ENCODE measurements at regions not wholly inside any gene's neighbourhood (a gene's known extent, or its start where the extent isn't known, plus 50 kb on each side); places are given as distances from the start of the nearest gene placed in this dataset.

DNA sequence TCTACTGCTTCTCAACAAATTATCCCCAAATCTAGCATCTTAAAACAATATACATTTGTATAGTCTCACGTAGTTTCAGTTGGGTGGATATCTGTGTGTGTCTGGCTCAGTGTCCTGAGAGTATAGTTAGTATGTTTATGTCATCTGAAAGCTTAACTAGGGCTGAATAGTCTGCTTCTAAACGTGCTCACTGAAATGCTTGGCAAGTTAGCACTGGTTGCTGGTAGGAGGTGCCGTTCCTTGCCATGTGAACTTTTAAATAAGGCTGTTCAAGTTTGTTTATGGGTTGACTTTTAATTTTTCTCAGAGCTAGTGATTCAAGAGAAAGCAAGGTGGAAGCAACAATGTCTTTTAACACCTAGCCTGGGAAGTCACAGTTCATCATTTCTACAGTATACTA lies 1673.6 kb downstream of the PCDH7 start:
- Histone ChIP-seq H3K4me1 (ENCODE audit: insufficient read depth, low read length, poor library complexity, severe bottlenecking) (no peaks in the 10 kb centered on the region), H3K9me2 (replicated peaks; ENCODE audit: low read depth, low read length) (no peaks in the 10 kb centered on the region; the same call in 1 of the 2 replicates), H3K9me3 (ENCODE audit: insufficient read depth, low read depth, low read length) (no peaks in the 10 kb centered on the region), H3K79me2 (ENCODE audit: insufficient read depth, low read length) (no peaks in the 10 kb centered on the region), H3K36me3 (ENCODE audit: insufficient read depth, low read length) (no peaks in the 10 kb centered on the region), H4K20me1 (ENCODE audit: insufficient read depth, low read length, poor library complexity, severe bottlenecking) (no peaks in the 10 kb centered on the region), H3F3A (ENCODE audit: low read depth) (no peaks in the 10 kb centered on the region), H3K27me3 (ENCODE audit: insufficient read depth, low read length, poor library complexity, severe bottlenecking) (no peaks in the 10 kb centered on the region), H3K4me2 (ENCODE audit: low read depth, low read length, poor library complexity, severe bottlenecking) (no peak overlapping the region), H3K4me3 (ENCODE audit: low read length, poor library complexity, severe bottlenecking) (no peak overlapping the region), H3K9ac (ENCODE audit: low read depth, low read length, poor library complexity, severe bottlenecking) (no peak overlapping the region), H2AFZ (ENCODE audit: low read length) (no peak overlapping the region)
- TF ChIP-seq, protein P1, sequence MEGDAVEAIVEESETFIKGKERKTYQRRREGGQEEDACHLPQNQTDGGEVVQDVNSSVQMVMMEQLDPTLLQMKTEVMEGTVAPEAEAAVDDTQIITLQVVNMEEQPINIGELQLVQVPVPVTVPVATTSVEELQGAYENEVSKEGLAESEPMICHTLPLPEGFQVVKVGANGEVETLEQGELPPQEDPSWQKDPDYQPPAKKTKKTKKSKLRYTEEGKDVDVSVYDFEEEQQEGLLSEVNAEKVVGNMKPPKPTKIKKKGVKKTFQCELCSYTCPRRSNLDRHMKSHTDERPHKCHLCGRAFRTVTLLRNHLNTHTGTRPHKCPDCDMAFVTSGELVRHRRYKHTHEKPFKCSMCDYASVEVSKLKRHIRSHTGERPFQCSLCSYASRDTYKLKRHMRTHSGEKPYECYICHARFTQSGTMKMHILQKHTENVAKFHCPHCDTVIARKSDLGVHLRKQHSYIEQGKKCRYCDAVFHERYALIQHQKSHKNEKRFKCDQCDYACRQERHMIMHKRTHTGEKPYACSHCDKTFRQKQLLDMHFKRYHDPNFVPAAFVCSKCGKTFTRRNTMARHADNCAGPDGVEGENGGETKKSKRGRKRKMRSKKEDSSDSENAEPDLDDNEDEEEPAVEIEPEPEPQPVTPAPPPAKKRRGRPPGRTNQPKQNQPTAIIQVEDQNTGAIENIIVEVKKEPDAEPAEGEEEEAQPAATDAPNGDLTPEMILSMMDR (conservative IDR thresholded peaks at IDR 0.05; ENCODE audit: low read length) = no peak
- no peak for TF ChIP-seq EZH2phosphoT487 (IDR thresholded peaks at IDR 0.05; ENCODE audit: borderline replicate concordance)

DNA sequence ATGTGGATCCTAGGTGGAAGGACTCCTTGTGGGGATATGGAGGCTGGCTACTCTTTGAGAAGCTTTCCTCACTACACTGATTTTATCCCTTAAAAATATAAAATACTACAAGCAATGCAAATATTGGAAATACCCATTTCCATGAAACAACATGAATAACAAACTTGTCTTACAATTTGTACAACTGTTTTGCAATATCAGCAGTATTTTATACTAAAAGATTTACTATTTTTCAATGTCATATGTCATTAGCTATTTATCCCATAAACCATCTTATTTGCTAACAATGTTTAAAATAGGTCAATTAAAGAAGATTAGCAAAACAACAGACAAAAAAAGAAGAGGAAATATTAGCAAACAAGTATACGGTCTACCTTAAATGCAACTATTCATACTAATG lies 1674.1 kb downstream of the PCDH7 start:
- TF ChIP-seq, protein P1 (conservative IDR thresholded peaks at IDR 0.05; ENCODE audit: low read length) = no peak
- no peak for TF ChIP-seq EZH2phosphoT487 (IDR thresholded peaks at IDR 0.05; ENCODE audit: borderline replicate concordance)
- no peaks in the 10 kb centered on the region for H3K4me1 ChIP-seq (ENCODE audit: insufficient read depth, low read length, poor library complexity, severe bottlenecking)
- no peaks in the 10 kb centered on the region for H3K79me2 ChIP-seq (ENCODE audit: insufficient read depth, low read length)
- H3K9ac ChIP-seq (ENCODE audit: low read depth, low read length, poor library complexity, severe bottlenecking) = no peak overlapping the region
- H3K4me2 ChIP-seq (ENCODE audit: low read depth, low read length, poor library complexity, severe bottlenecking) = no peak overlapping the region
- no peak overlapping the region for H2AFZ ChIP-seq (ENCODE audit: low read length)
- H3K9me3 ChIP-seq (ENCODE audit: insufficient read depth, low read depth, low read length) = no peaks in the 10 kb centered on the region
- H3K27me3 ChIP-seq (ENCODE audit: insufficient read depth, low read length, poor library complexity, severe bottlenecking) = no peaks in the 10 kb centered on the region
- no peaks in the 10 kb centered on the region for H4K20me1 ChIP-seq (ENCODE audit: insufficient read depth, low read length, poor library complexity, severe bottlenecking)
- H3K36me3 ChIP-seq (ENCODE audit: insufficient read depth, low read length) = no peaks in the 10 kb centered on the region
- no peak overlapping the region for H3K4me3 ChIP-seq (ENCODE audit: low read length, poor library complexity, severe bottlenecking)
- no peaks in the 10 kb centered on the region for H3F3A ChIP-seq (ENCODE audit: low read depth)
- H3K9me2 ChIP-seq (replicated peaks; ENCODE audit: low read depth, low read length) = no peaks in the 10 kb centered on the region; the same call in 1 of the 2 replicates

DNA sequence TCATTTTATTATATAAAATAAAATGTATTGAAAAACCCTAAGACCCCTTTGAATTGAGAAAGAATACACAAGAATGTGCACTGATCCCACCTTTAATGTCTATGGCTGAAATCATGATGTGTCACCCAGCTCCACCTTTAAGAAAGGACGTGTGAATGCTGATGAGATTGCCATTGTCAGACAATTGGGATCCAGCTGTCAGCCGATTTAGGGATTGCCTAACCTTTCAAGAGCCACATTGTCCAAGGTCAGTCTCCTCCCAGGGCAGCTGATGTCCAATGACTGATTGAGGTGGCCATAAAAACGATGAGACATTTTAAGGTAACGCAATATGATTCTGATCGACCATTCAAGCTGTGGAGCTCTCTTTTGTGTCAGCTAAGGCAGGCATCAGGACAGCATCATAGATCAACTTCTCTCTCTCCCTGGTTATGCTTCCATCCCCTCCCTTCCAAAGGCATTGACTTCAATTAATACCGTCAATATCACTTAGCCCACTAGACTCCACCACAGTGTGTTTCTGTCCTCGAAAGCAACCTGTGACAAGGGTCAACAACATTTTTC lies 1676.4 kb downstream of the PCDH7 start:
- no peak overlapping the region for H3K9ac ChIP-seq (ENCODE audit: low read depth, low read length, poor library complexity, severe bottlenecking)
- H3K4me2 ChIP-seq (ENCODE audit: low read depth, low read length, poor library complexity, severe bottlenecking) = no peak overlapping the region
- no peaks in the 10 kb centered on the region for H3K79me2 ChIP-seq (ENCODE audit: insufficient read depth, low read length)
- no peaks in the 10 kb centered on the region for H3K36me3 ChIP-seq (ENCODE audit: insufficient read depth, low read length)
- H3K4me1 ChIP-seq (ENCODE audit: insufficient read depth, low read length, poor library complexity, severe bottlenecking) = no peaks in the 10 kb centered on the region
- TF ChIP-seq, protein P1 (conservative IDR thresholded peaks at IDR 0.05; ENCODE audit: low read length) = no peak
- TF ChIP-seq EZH2phosphoT487 (IDR thresholded peaks at IDR 0.05; ENCODE audit: borderline replicate concordance) = no peak
- H4K20me1 ChIP-seq (ENCODE audit: insufficient read depth, low read length, poor library complexity, severe bottlenecking) = no peaks in the 10 kb centered on the region
- H3K9me3 ChIP-seq (ENCODE audit: insufficient read depth, low read depth, low read length) = no peaks in the 10 kb centered on the region
- H3K4me3 ChIP-seq (ENCODE audit: low read length, poor library complexity, severe bottlenecking) = no peak overlapping the region
- H3K9me2 ChIP-seq (replicated peaks; ENCODE audit: low read depth, low read length) = no peaks in the 10 kb centered on the region; the same call in 1 of the 2 replicates
- no peaks in the 10 kb centered on the region for H3K27me3 ChIP-seq (ENCODE audit: insufficient read depth, low read length, poor library complexity, severe bottlenecking)
- no peak overlapping the region for H2AFZ ChIP-seq (ENCODE audit: low read length)
- H3F3A ChIP-seq (ENCODE audit: low read depth) = no peaks in the 10 kb centered on the region

Measured in Loucy (cell line).